ENCODE measurements at regions not wholly inside any gene's neighbourhood (a gene's known extent, or its start where the extent isn't known, plus 50 kb on each side); places are given as distances from the start of the nearest gene placed in this dataset.

- no peak for DNase-seq (ENCODE audit: low spot score)
Observed at GRCh38 chr7:35339811-35340210, 85.9 kb upstream of the TBX20 start.

- no peak for DNase-seq (ENCODE audit: low spot score)
Observed at GRCh38 chr7:35336444-35336843, 82.5 kb upstream of the TBX20 start.

GRCh38 chr7:35334506-35334905 is 80.6 kb upstream of the TBX20 start:
- no peak for DNase-seq (ENCODE audit: low spot score)

GRCh38 chr7:35333265-35333664 is 79.4 kb upstream of the TBX20 start:
- DNase-seq (ENCODE audit: low spot score) = no peak

- DNase-seq (ENCODE audit: low spot score) = no peak
Observed at GRCh38 chr7:35331730-35332678, 78.1 kb upstream of the TBX20 start.

GRCh38 chr7:35329026-35329425 is 75.1 kb upstream of the TBX20 start:
- no peak for DNase-seq (ENCODE audit: low spot score)

GRCh38 chr7:35319606-35320005 is 65.7 kb upstream of the TBX20 start:
- DNase-seq (ENCODE audit: low spot score) = no peak

GRCh38 chr7:35316549-35316948 is 62.6 kb upstream of the TBX20 start:
- DNase-seq (ENCODE audit: low spot score) = no peak

GRCh38 chr7:35315517-35315916 is 61.6 kb upstream of the TBX20 start:
- DNase-seq (ENCODE audit: low spot score) = no peak

- DNase-seq (ENCODE audit: low spot score) = no peak
Observed at GRCh38 chr7:35314354-35314753, 60.5 kb upstream of the TBX20 start.

GRCh38 chr7:35313575-35313974 is 59.7 kb upstream of the TBX20 start:
- DNase-seq (ENCODE audit: low spot score) = no peak
